ENCODE measurements at regions not wholly inside any gene's neighbourhood (a gene's known extent, or its start where the extent isn't known, plus 50 kb on each side); places are given as distances from the start of the nearest gene placed in this dataset.
"Not testable (repeated sequence)": the region's sequence is repeated elsewhere in the genome, so short reads cannot be mapped to it uniquely, and the experiment has no call there.

DNA sequence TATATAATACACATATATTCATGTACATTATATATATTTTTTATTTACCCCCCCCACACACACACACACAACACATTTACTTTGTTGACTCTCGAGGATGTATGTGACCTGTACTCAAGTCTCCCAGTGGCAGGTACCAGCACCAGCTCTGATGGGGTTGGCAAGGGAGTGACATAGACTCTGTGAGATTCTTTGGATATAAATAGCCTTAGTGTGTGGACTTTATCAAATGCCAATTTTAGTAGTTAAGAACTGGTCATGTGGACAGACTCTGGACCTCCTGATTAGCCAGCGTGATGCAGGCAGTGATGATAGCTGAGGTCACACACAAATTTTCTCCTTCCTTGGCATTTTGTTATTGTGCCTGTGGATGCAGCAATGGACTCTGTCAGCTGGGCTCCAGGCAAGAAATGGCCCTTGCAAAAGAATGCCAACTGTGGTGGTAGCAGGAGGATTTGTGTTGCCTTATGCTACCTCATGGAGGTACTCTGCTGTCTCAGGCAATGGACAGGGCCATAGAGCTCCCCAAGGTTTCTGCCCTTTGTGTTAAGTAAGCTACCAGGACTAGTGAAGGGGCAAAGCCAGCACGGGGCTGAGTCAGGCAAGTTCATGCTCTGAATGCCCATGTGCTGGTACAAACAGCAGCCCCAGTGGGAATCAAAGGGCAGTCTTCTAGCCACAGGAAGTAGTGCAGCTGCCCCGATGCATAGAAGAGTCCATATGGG is 224.6 kb upstream of the ZWINT start:
- no peak for DNase-seq

DNA sequence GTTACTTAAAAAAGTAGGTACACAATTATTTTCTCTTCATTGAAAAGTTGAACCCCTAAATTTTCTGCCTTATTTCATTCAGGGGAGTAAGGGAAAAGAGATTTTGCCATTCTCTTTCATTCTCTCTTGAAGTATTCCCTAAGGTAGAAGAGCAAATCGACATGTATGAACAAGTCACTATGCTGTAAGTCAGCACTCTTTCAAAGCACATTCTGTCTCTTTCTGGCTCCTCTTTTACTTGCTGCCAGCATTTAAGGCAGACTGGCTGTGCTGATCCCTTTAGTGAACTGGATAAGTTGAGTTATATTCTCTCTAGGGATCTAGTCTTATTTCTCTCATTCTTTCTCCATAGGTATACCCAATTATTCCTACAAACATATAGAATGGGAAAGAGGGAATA is 222.3 kb upstream of the ZWINT start:
- DNase-seq, result no peak

DNA sequence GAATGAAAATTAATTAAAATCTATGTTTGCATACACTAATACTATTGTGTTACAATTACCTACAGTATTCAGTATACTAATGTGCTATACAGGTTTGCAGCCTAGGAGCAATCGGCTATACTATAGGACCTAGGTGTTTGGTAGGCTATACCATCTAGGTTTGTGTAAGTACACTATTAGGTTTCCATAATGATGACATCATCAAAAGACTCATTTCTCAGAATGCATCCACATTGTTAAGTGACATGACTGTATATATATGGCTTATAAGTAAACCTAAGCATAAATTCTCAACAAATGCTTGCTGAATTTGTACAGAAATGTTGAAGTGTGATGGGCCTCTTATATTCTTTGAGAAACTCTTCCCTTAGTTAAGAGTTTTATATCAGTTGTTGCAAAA is 206.5 kb upstream of the ZWINT start:
- DNase-seq, result no peak

DNA sequence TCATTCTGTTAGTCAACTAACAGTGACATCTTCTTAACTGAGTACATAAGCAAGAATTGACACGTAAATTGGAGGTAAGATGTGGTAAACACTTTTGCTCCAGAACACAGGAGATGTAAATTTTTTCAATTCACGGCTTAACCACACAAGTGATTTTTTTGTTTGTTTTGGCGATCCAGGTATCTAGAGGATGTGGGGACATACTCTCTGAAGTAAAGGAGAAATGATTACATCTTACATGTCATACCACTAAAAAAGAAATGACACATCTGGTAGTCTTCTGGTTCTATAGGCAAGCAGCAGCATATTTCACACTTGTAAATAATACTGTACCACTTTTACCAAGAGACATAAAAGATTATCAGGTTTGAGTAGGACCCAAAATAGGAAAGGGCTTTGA is 200.3 kb upstream of the ZWINT start:
- no peak for DNase-seq

DNA sequence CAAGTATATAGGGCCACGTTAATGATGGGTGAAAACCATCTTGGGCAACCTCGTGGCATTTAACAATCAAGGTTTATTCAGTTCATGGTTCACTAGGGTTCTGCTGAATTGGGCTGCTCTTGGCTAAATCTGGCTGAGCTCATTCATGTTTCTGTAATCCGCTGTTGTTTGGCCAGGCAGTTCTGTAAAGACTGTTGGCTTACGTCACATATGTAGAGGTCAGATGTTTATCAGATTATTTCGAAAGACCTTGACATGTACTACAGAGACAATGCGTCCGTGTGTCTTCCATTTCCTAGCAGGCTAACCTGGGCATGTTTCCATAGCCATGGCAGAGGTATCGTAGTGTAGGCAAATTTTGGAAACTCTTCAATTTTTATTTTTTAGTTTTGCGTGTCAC is 190.0 kb upstream of the ZWINT start:
- DNase-seq, result no peak

DNA sequence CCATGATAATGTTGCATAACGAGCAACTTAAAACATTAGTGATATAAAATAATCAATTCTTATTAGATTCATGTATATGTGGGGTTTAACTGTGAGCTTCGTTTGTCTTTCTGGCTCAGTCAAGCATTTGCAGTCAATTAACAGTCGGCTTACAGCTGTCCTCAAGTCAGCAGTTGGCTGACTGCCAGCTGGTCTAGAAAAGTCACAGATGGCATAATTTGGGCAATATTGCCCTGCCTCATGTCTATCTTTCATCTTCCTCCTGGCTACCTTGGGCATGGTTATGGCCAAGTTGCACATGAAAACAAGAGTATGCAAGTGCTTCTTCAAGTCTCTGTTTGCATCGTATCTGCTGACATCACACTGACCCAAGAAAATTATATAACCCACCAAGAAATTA is 186.1 kb upstream of the ZWINT start:
- no peak for DNase-seq

DNA sequence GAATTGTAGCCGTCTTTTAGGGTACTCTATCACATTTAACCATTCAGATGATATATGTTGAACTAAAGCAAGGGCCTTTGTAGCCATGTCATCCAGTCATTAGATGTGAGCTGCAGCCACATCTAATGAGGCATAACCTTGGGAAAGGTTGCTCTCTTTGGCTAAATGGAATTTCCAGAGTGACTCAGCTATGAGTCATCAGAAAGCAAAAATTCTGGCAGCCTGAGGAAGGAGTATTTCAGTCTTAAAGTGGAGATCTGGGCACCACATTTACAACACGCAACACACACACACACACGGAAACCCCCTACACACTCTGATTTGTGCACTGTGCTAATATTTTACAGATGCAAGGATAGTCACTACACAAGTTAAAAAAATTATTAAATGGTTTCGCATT is 176.9 kb upstream of the ZWINT start:
- DNase-seq, result peak; percentile 91

DNA sequence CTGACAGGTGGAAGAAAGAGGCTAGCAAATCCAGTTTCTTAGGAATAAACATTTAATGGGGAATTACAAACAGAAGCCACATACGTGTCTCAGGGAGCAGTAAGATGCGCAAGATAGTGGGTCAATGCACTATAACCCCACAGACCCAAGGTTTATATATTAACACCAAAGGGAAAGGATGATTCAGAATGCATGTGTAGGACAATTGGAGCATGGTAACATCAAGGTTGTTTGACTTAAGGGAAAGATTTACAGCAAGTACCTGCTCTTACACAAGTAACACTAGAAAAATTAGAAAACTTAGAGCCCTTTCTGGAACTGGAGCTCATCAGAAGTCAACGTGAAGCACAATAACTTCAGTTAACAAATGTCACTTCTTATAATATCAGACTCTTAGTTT is 161.1 kb upstream of the ZWINT start:
- no peak for DNase-seq

DNA sequence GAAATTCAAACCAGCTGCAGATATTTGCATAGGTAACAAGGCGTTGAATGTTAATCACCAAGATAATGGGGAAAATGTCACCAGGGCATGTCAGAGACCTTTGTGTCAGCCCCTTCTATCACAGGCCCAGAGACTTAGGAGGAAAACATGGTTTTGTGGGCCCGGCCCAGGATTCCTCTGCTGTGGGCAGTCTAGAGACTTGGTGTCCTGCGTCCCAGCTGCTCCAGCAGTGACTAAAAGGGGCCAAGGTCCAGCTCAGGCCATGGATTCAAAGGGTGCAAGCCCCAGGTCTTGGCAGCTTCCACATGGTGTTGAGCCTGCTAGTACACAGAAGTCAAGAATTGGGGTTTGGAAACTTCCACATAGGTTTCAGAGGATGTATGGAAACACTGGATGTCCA is 147.5 kb upstream of the ZWINT start:
- DNase-seq, result no peak

DNA sequence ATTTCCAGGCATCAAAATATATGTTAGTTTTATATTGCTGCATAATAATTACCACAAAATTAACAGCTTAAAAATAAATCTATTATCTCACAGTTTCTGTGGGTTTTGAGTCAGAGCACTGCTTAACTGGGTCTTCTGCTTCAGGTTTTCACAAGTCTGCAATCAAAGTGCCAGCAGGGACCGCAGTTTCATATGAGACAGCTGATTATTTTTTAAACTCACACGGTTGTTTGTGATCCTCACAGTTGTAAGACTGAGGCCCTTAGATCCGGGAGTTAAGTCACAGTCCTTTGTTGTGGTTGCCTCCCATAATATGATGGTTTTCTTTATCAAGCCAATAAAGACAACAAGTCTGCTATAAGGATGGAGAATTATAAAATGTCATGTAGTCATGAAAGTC is 146.0 kb upstream of the ZWINT start:
- DNase-seq, result no peak

DNA sequence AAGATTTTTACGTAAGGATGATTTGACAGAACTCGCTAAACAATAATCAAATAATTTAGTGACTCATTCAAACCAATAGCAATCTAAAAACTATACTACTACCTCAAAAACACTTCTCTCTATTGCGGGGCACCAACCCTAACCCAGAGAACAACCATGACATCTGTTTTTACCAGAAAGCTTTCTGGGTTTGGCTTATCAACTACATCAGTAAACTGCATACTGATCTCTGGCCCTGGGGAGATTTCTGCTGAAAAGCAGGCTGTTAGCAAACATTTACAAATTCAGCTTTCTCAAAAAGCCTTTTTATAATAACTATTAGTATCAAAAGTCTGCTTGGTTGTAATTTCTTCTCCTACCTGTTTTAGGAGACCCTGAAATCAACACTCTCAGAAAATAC is 144.5 kb upstream of the ZWINT start:
- DNase-seq, result no peak

DNA sequence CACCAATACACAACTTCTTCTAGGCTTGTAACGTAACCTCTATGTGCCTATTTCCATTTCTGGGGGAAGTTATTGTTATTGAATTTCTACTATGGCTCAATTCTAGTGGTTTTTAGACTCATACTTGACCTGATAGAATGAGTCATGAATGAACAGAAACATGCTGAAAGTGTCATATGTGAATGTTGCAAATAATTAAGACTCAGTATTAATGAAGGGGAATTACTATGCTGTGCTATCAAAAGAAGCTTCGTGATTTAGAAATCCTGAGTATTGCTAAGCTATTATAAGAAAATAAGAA is 135.1 kb upstream of the ZWINT start:
- DNase-seq, result no peak

DNA sequence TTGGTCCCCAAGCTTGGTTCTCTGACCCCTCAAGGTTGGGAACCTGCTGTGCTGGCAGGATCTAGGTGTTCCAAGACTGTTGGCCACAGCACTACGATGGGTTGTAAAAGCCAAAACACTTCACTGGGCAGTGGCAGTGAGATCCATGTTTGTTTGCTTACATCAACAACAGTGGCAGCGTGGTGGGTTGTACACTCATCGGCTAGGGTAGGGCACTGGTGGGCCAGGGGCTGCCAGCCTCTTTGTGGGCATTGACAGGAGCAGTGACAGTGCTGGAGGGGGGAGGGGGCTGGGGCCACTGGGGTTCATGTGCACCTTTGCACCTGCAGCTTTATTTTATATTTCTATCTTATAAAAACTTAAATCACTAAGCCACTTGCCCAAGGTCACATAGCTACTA is 126.7 kb upstream of the ZWINT start:
- no peak for DNase-seq

DNA sequence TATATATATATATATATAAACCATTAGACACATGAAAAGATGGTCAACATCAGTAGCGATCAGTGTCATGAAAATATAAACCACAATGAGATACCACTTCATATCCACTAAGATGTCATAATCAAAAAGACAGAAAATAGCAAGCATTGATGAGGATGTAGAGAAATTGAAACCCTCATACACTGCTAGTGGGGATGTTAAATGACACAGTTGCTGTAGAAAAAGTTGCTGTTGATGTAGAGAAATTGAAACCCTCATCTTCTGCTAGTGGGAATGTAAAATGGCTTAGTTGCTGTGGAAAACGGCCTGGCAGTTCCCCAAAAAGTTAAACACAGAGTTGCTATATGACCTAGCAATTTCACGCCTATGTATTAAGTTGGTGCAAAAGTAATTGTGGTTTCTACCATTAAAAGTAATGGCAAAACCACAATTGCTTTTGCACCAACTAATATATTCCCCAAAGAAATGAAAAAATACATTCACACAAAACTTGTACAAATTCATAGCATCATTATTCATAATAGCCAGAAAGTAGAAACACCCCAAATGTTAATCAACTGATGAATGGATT is 120.5 kb upstream of the ZWINT start:
- no peak for DNase-seq

DNA sequence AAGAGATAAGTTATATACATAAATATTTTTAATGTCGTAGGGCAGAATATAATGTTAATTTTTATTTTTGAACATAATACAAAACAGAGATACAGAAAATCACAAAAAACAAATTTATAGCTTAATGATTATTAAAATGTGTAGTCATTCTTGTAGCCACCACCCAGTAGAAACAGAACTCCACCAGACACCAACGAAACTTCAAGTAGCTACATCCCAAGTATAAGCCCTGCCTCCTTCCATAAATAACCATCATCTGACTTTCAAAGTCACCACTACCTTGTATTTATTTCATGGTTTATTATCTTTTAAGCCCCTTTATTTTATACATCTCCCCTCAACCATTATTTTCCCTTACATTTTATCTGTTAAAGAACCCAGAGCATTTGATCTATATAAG is 111.9 kb upstream of the ZWINT start:
- no peak for DNase-seq

DNA sequence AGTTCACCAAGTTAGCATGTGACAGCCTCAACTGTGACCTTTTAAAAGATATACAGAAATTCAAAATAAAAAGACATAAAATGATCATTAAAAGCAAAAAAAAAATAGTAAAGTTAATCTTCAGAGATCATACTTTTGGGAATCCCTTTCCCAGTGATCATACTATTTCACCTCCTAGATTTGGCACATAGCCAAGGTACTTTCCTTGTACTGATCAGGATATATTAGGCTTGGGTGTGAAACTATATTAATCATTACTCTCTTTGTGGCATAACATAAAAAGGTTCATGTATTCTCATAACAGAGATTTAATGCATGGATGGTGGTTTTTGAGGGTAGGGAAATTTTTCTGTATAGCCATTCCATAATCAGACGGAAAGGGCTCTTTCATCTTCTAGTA is 109.6 kb upstream of the ZWINT start:
- DNase-seq, result no peak

DNA sequence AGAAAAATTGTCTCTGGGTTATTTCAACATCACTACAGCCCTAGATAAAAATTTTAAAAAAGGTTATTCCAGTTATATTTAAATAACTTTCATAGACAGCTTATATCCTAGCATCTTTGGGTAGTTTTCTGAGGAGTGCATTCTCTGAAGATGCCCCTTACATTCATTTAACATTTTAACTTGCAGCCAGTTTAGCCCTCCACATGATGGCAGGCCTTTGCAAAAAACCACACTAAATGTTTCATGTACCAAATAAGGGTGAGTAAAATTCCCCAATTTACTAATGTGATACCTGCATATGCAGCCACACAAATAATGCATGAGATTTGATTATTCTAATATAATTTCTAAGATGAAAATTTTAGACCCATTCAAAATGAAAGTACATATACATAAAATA is 108.4 kb upstream of the ZWINT start:
- DNase-seq, result no peak

DNA sequence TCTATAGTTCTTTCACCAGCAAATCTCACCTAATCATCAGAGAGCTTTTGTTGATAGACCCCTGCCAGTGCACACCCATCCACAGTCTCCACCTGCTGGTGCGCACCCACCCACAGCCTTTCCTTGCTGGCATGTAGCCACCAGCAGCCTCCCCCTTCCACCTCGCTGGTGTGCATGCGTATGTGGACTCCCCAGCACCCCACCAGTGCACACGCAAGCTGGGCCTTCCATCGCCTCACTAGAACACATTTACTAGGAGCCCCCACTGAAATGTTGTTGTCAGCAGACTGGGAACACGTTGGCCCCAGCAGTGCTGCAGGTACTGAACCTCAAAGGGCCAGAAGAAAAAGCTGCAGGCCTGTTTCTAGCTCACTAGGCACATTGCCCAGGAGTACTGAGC is 104.9 kb upstream of the ZWINT start:
- no peak for DNase-seq

DNA sequence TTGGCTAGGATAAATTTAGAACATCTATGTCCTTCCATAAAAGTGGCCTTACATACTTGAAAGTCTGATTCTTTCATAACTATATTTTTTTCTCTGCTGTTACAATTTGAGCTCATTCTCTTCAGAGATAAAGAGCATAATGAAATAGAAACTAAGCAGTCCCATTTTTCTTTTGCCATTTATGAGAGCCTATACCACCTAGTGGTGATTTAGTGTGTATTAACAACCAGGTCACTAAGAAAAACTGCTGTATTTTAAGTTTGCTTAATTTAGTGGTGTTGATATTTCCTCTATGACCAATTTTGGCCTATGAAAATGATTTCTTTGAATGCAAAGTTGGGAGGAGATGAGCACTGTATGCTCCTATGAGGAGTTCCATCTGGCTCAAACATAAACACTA is 88.7 kb upstream of the ZWINT start:
- no peak for DNase-seq

DNA sequence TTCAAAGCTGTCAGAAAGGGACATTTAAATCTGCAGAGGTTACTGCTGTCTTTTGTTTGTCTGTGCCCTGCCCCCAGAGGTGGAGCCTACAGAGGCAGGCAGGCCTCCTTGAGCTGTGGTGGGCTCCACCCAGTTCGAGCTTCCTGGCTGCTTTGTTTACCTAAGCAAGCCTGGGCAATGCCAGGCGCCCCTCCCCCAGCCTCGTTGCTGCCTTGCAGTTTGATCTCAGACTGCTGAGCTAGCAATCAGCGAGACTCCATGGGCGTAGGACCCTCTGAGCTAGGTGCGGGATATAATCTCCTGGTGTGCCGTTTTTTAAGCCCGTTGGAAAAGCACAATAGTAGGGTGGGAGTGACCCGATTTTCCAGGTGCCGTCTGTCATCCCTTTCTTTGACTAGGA is 86.6 kb upstream of the ZWINT start:
- DNase-seq, result not testable (repeated sequence)

DNA sequence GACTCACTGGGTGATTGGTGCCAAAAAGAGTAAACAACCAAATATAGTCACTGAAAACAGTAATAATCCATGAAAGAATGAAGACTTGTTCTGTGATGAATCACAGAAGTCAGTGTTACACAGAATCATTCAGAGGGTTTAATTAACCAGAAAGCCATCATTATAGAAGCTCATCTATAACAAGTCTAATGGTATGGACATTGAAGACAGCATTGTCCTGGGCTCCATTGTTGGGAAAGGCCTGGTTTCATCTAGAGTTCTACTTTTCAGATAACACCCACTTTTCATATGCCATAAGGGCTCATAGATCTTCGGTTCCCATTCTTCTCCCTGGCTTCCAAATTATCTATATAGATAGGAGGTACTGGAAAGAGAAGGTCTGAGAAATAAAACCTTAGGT is 80.3 kb upstream of the ZWINT start:
- not testable (repeated sequence) for DNase-seq

All from fibroblast of skin of abdomen (primary cell).